Fibroblast of upper back skin (primary cell): ENCODE measurements at regions not wholly inside any gene's neighbourhood (a gene's known extent, or its start where the extent isn't known, plus 50 kb on each side); places are given as distances from the start of the nearest gene placed in this dataset.
"Not testable (repeated sequence)": the region's sequence is repeated elsewhere in the genome, so short reads cannot be mapped to it uniquely, and the experiment has no call there.

ENCODE experiments used
- DNase-seq: peaks from one replicate; pipeline ENCODE4 v3.0.0-alpha.2; 2013

DNA sequence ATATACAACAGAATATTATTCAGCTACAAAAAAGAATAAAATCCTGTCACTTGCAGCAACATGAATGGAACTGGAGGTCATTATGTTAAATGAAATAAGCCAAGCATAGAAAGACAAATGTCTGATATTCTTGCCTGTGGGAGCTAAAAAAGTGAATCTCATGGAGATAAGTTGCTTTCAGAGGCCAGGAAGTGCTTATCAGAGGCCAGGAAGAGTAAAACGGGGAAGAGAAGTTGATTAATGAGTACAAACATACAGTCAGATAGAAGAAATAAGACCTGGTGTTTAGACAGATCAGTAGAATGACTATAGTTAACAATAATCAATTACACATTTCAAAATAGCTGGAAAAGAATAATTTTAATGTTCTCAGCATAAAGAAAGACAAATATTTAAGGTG is 54.4 kb upstream of the CPHXL start:
- no peak for DNase-seq

GRCh38 chr16:75781683-75782343 is 55.5 kb upstream of the CPHXL start:
- DNase-seq, result no peak

GRCh38 chr16:75787440-75787839 is 61.1 kb upstream of the CPHXL start:
- DNase-seq, result no peak

GRCh38 chr16:75789237-75789636 is 62.9 kb upstream of the CPHXL start:
- peak; percentile 47 for DNase-seq

- DNase-seq, result no peak
Measured at GRCh38 chr16:75792771-75793492, 66.6 kb upstream of the CPHXL start.

DNA sequence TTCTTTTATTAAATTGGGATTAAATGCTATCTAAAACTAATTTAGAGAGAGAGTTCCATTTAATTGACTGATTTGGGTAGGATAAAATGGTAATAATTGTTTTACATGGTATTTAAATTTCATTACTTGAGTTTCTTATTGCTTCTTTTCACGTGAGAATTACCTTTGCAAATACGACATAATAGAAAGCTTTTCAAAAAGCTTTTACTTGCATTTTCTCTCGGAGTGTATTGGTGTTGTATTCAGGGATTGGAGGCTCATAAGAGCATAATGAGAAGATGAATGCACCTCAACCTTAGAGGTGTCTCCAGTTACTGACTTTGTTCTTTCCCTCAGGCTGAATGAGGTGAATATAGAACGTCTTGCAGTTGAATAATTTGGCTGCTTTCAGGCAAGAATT is 67.4 kb upstream of the CPHXL start:
- no peak for DNase-seq

- DNase-seq, result no peak
Measured at GRCh38 chr16:75794426-75794825, 68.1 kb upstream of the CPHXL start.

DNA sequence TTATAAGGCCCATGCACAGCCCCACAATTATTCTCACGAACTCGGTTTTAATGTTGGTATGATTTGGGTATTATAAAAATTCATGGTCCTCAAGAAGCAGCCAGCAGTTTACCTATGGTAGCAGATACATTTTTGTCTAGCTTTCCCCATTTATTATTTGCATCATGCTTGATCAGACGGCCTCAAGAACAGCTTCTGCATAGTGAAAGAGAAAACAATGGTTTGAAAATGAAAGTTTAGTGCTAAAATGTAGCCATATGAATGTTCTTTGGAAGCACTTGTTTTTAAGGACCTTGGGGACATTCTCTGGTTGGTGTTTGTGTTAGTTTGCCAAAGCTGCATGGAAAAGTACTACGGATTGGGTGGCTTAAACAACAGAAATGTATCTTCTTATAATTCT is 72.4 kb upstream of the CPHXL start:
- DNase-seq, result no peak

GRCh38 chr16:75801307-75801706 is 75.0 kb upstream of the CPHXL start:
- DNase-seq, result no peak

DNA sequence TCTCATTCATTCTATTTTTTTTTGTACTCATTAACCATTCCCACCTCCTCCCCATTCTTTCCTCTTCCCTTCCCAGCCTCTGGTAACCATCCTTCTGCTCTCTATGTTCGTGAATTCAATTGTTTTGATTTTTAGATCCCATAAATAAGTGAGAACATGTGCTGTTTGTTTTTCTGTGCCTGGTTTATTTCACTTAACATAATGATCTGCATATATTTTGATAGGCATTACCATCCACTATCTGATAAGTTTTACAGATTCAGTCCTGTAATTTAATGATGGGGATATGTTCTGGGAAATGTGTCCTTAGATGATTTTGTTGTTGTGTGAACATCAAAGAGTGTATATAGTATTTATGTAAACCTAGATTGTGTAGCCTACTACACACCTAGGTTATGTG is 77.5 kb upstream of the CPHXL start:
- no peak for DNase-seq

DNA sequence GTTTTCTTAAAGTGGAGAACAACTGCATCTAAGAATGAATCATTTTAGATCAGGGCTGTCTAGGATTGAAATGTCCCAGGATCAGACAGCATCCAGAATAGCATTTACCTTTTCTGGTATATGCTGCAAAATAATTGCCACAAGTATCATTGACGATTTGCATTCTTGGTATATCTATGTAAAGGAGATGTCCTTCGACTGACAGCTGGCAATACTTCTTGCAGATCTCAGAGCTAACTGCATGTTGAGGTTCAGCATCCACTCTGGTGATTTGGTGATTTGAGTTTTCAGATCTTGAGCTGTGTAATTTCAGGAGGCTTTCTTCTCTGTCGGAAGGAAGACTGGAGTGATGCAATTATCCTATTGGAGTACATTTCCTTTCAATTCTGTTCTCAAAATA is 78.1 kb upstream of the CPHXL start:
- no peak for DNase-seq

DNA sequence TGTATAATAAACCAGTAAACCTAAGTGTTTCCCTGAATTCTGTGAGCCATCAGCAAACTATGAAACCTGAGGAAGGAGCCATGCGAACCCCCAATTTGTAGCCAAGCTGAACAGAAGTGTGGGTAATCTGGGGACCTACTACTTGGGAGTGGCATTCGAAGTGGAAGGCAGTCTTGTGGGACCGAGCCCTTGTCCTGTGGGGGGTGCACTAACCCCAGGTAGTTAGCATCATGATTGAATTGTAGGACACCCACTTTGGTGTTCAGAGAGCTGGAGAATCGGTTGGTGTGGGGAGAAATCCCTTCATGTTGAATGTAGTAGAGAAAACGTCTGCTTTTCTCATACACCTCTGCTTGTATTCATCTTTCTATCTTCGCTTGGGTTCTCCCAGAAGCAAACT is 79.7 kb upstream of the CPHXL start:
- DNase-seq, result no peak

DNA sequence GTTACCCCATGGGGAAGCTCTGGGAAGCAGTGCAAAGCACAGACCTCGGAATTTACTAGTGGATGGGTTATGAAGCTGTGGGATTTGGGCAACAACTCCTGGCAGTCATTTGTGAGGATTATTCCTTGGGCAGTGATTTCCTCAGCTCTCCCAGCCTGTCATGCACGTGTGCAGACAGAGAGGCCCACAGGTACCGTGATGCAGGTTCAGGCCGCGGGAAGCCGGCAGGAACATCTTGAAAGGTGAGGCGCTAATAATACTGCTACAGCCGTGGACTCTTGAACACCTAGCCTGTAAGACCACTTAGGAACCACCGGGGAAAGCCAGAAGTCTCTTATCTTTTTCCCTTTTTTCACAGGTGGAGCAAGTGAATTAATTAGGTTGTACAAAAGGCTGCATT is 80.2 kb upstream of the CPHXL start:
- no peak for DNase-seq

DNA sequence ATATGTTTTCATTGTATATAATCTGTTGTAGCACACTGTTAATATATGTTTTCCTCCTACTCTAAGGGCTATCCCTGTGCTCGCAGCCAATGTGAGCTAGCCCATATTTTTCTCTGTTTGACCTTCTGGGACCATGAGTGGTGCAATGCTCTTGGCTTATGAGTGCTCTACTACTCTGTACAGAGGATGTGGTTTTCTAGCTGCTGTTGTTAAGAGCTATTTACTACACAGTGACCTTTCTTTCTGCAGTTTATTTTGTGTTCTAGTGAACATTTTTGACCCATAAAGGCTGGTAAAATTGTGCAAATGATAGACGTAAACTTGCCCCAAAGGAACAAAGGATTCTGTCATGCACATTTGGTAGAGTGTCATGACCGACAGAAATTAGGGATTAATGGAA is 84.1 kb upstream of the CPHXL start:
- no peak for DNase-seq

GRCh38 chr16:75811020-75811634 is 84.8 kb upstream of the CPHXL start:
- no peak for DNase-seq

DNA sequence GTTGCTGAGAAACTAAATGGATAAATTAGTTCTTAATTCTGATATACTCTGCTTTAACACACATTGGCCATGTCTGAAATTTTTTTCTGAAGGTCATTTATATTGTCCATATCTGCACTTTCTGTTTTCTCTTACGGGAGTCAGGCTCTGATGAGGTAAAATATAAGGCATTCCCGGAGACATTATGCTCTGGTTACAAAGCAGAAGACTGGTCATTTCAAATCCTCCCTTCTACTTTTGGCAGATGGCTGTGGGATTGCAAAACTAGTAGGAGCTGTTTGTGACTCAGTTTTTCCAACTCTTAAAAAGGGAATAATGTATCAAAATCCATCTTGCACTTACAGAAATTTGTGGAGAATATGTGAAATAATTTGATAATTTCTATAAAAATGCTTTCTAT is 92.2 kb upstream of the CPHXL start:
- DNase-seq, result peak; percentile 9

DNA sequence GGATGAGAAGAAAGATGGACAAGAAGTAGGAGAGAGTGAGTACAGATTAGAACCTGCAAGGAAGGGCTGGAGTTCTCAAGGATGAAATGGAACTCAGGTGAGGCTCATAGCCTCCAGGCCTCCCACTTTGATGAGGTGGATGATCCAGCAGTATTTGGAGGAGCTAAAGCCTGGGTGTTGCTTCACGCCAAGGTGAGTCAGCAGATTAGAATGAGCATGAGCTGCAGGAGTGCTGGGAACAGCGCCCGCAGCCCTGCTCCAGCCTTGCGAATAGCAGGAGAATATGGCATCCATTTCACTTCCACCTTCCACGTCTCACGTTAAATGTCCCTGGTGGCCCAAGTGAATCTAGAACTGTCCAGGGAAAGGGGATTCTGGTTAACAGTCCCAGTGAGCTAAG is 94.4 kb upstream of the CPHXL start:
- no peak for DNase-seq

DNA sequence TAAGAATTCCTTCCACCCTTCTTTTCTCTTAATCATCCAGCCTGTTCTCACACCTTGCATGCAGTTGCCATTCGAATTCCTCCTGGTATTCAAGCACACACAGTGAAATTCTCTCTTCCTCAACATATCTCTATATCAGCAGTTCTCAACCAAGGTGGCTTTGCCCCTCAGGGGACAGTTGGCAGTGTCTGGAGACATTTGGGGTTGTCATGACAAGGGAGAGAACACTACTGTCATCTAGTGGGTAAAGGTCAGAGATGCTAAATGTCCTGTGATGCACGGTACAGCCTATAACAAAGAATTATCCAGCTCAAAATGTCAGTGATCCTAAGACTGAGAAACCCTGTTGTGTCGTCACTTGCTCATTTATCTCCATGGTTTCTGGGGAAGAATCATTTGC is 94.8 kb upstream of the CPHXL start:
- DNase-seq, result no peak

GRCh38 chr16:75825750-75826149 is 99.5 kb upstream of the CPHXL start:
- DNase-seq, result not testable (repeated sequence)

- not testable (repeated sequence) for DNase-seq
Measured at GRCh38 chr16:75827372-75828038, 101.2 kb upstream of the CPHXL start.

DNA sequence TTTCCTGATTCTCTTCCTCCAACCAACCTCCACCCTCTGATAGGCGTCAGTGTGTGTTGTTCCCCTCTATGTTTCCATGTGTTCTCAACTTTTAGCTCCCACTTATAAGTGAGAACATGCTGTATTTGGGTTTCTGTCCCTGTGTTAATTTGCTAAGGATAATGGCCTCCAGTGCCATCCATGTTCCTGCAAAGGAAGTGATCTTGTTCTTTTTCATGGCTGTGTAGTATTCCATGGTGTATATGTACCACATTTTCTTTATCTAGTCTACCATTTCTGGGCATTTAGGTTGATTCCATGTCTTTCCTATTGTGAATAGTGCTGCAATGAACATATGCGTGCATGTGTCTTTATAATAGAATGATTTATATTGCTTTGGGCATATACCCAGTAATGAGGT is 107.1 kb upstream of the CPHXL start:
- not testable (repeated sequence) for DNase-seq

DNA sequence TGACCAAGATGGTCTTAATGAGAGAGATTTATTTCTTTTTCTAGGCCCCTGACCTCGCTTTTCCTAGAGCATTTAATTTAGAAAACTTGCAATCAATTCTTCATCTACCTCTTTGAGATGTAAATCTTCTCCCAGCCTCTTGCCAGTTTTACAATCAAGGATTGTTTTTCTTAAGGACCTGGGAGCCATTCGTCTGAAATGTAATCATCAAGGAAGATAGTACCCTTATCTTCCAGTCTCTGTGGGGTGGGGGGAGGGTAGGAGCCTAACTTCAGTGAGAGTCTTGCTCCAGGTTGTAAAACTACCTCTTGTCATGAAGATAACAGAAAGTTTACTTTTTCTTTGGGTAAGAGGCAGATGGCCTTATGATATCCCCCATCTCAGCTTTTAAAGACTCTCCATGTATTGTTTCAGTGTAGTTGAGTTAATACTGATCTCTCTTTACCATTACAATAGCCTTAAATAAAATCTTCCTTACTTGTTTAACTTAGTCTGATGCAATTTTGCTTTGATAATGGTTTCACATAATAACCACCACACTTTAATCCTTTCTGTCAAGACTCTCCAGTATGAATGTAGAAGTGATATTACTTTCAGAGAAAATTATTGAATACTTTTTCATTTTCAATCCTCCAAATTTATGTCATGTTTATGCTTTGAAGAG is 110.2 kb upstream of the CPHXL start:
- no peak for DNase-seq

DNA sequence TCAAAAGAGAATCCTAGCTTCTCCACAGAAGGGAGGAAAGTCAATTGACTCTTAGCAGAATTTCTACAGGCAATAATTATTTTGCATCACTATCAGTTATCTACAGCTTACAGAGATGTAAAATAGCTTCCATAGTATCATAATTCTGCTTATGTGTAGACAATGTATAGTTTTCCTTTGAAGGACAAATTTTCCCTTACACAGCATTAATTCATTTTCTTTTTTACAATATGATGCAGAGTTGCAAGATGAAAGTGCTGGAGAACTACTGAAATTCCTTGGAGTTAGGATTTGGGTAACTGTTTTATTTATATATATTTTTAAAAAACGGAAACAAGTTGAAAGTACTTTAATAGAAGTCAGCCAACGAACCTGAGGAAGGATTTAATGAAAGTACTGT is 111.0 kb upstream of the CPHXL start:
- DNase-seq, result no peak
